ENCODE measurements at regions not wholly inside any gene's neighbourhood (a gene's known extent, or its start where the extent isn't known, plus 50 kb on each side); places are given as distances from the start of the nearest gene placed in this dataset.

GRCh38 chr6:133779916-133780695 is 108.8 kb upstream of the TCF21 start:
- Histone ChIP-seq H3K4me3 (ENCODE audit: low read depth, low read length) (no peak overlapping the region), H3K36me3 (ENCODE audit: control insufficient read depth in 2 of 2, insufficient read depth in 1 of 2, low read length in 2 of 2) (no peaks in the 10 kb centered on the region), H3K9me3 (ENCODE audit: control insufficient read depth, insufficient read depth, low read depth, low read length) (no peaks in the 10 kb centered on the region), H3K4me1 (ENCODE audit: control insufficient read depth, insufficient read depth, low read length) (peaks cover 5% of the 10 kb centered on the region; the same call in 1 of the 2 replicates), H3K27ac (ENCODE audit: extremely low read depth, low read depth, low read length) (no peak overlapping the region)
- TF ChIP-seq, protein P1, sequence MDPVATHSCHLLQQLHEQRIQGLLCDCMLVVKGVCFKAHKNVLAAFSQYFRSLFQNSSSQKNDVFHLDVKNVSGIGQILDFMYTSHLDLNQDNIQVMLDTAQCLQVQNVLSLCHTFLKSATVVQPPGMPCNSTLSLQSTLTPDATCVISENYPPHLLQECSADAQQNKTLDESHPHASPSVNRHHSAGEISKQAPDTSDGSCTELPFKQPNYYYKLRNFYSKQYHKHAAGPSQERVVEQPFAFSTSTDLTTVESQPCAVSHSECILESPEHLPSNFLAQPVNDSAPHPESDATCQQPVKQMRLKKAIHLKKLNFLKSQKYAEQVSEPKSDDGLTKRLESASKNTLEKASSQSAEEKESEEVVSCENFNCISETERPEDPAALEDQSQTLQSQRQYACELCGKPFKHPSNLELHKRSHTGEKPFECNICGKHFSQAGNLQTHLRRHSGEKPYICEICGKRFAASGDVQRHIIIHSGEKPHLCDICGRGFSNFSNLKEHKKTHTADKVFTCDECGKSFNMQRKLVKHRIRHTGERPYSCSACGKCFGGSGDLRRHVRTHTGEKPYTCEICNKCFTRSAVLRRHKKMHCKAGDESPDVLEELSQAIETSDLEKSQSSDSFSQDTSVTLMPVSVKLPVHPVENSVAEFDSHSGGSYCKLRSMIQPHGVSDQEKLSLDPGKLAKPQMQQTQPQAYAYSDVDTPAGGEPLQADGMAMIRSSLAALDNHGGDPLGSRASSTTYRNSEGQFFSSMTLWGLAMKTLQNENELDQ (tag by site-specific recombination; IDR thresholded peaks at IDR 0.05; ENCODE audit: low read depth): no peak
- TF ChIP-seq OSR2 (tag by site-specific recombination; IDR thresholded peaks at IDR 0.05): no peak
- no peak for TF ChIP-seq ZNF548 (tag by site-specific recombination; IDR thresholded peaks at IDR 0.05)
- TF ChIP-seq, protein P2, sequence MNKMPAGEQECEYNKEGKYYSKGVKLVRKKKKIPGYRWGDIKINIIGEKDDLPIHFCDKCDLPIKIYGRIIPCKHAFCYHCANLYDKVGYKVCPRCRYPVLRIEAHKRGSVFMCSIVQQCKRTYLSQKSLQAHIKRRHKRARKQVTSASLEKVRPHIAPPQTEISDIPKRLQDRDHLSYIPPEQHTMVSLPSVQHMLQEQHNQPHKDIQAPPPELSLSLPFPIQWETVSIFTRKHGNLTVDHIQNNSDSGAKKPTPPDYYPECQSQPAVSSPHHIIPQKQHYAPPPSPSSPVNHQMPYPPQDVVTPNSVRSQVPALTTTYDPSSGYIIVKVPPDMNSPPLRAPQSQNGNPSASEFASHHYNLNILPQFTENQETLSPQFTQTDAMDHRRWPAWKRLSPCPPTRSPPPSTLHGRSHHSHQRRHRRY (tag by site-specific recombination; IDR thresholded peaks at IDR 0.05): no peak
- TF ChIP-seq ZNF560 (tag by site-specific recombination; IDR thresholded peaks at IDR 0.05; ENCODE audit: borderline replicate concordance): no peak
- TF ChIP-seq ZNF660 (tag by site-specific recombination; IDR thresholded peaks at IDR 0.05): no peak
- no peak for TF ChIP-seq ZNF2 (tag by site-specific recombination; IDR thresholded peaks at IDR 0.05)
- no peak for TF ChIP-seq ZNF23 (tag by site-specific recombination; IDR thresholded peaks at IDR 0.05; ENCODE audit: borderline replicate concordance)
- TF ChIP-seq ZNF239 (tag by site-specific recombination; IDR thresholded peaks at IDR 0.05): no peak
- no peak for TF ChIP-seq FEZF1 (tag by site-specific recombination; IDR thresholded peaks at IDR 0.05)
- TF ChIP-seq ZNF211 (tag by site-specific recombination; IDR thresholded peaks at IDR 0.05; ENCODE audit: low read depth): no peak
- TF ChIP-seq, protein P3, sequence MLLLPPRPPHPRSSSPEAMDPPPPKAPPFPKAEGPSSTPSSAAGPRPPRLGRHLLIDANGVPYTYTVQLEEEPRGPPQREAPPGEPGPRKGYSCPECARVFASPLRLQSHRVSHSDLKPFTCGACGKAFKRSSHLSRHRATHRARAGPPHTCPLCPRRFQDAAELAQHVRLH (tag by site-specific recombination; IDR thresholded peaks at IDR 0.05): no peak
- TF ChIP-seq GLI2 (tag by site-specific recombination; IDR thresholded peaks at IDR 0.05; ENCODE audit: borderline replicate concordance, low read depth): no peak
- ChIA-PET CTCF (interaction anchor here (0.5 to 0.9 kb wide), 3 partner anchors 37 to 1151 kb away, joined by 3 read pairs; no protein-coding TSS in a partner anchor), POLR2A (no interaction called here)

- Histone ChIP-seq H3K27ac (ENCODE audit: extremely low read depth, low read depth, low read length) (no peak overlapping the region), H3K9me3 (ENCODE audit: control insufficient read depth, insufficient read depth, low read depth, low read length) (no peaks in the 10 kb centered on the region), H3K4me3 (ENCODE audit: low read depth, low read length) (no peak overlapping the region), H3K4me1 (ENCODE audit: control insufficient read depth, insufficient read depth, low read length) (peaks cover 6% of the 10 kb centered on the region; the same call in 1 of the 2 replicates), H3K36me3 (ENCODE audit: control insufficient read depth in 2 of 2, insufficient read depth in 1 of 2, low read length in 2 of 2) (no peaks in the 10 kb centered on the region)
- ChIA-PET CTCF (no interaction called here), POLR2A (no interaction called here)
- no peak for TF ChIP-seq ZNF837 (tag by site-specific recombination; IDR thresholded peaks at IDR 0.05)
- TF ChIP-seq, protein P4, sequence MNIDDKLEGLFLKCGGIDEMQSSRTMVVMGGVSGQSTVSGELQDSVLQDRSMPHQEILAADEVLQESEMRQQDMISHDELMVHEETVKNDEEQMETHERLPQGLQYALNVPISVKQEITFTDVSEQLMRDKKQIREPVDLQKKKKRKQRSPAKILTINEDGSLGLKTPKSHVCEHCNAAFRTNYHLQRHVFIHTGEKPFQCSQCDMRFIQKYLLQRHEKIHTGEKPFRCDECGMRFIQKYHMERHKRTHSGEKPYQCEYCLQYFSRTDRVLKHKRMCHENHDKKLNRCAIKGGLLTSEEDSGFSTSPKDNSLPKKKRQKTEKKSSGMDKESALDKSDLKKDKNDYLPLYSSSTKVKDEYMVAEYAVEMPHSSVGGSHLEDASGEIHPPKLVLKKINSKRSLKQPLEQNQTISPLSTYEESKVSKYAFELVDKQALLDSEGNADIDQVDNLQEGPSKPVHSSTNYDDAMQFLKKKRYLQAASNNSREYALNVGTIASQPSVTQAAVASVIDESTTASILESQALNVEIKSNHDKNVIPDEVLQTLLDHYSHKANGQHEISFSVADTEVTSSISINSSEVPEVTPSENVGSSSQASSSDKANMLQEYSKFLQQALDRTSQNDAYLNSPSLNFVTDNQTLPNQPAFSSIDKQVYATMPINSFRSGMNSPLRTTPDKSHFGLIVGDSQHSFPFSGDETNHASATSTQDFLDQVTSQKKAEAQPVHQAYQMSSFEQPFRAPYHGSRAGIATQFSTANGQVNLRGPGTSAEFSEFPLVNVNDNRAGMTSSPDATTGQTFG (tag by site-specific recombination; IDR thresholded peaks at IDR 0.05; ENCODE audit: borderline replicate concordance): no peak
- TF ChIP-seq ZSCAN23 (tag by site-specific recombination; IDR thresholded peaks at IDR 0.05): no peak
- no peak for TF ChIP-seq ZNF792 (tag by site-specific recombination; IDR thresholded peaks at IDR 0.05)
- no peak for TF ChIP-seq ZNF530 (tag by site-specific recombination; IDR thresholded peaks at IDR 0.05; ENCODE audit: low read depth)
- TF ChIP-seq ZNF350 (tag by site-specific recombination; IDR thresholded peaks at IDR 0.05): no peak
- TF ChIP-seq ZIC2 (tag by site-specific recombination; IDR thresholded peaks at IDR 0.05): no peak
- TF ChIP-seq ZNF114 (tag by site-specific recombination; IDR thresholded peaks at IDR 0.05): no peak
- no peak for TF ChIP-seq TRIM28 (IDR thresholded peaks at IDR 0.05; ENCODE audit: borderline replicate concordance, low read length)
- TF ChIP-seq ZNF549 (tag by site-specific recombination; IDR thresholded peaks at IDR 0.05): no peak
- TF ChIP-seq GLIS1 (tag by site-specific recombination; IDR thresholded peaks at IDR 0.05): no peak
Measured at GRCh38 chr6:133786016-133786415, 102.9 kb upstream of the TCF21 start.

Measured in HEK293 (cell line).